ENCODE measurements at regions not wholly inside any gene's neighbourhood (a gene's known extent, or its start where the extent isn't known, plus 50 kb on each side); places are given as distances from the start of the nearest gene placed in this dataset.

GRCh38 chr1:157279138-157279801 lies 141.1 kb upstream of the ETV3 start:
- H3K27me3 ChIP-seq (ENCODE audit: control insufficient read depth in 3 of 3, insufficient read depth in 3 of 3, low read length in 2 of 3): no peaks in the 10 kb centered on the region
- 21 to 30% methylated on average over 23 of the region's 23 CpGs for WGBS, 2 donors
- peak overlapping the region in 1 of 2 donors; percentile 49 for H3K27ac ChIP-seq (ENCODE audit: low read depth in 1 of 2, low read length in 1 of 2)
- H3K4me3 ChIP-seq: no peak overlapping the region
- no peak for TF ChIP-seq CTCF (IDR thresholded peaks at IDR 0.05; ENCODE audit: control extremely low read depth, extremely low read depth)
- peaks cover 0 to 9% (median 5%) of the 10 kb centered on the region in 5 donors for H3K4me1 ChIP-seq (ENCODE audit: control insufficient read depth in 5 of 5, insufficient read depth in 5 of 5, low read length in 5 of 5)
- DNase-seq: peak; percentile 46 to 61 (median 48)
- H3K36me3 ChIP-seq (ENCODE audit: control insufficient read depth in 4 of 4, insufficient read depth in 4 of 4, low read length in 4 of 4): no peaks in the 10 kb centered on the region
- H3K9ac ChIP-seq (ENCODE audit: insufficient read depth in 1 of 2, low read length in 2 of 2): no peak overlapping the region
- peaks cover 0 to 4% (median 0%) of the 10 kb centered on the region in 4 donors for H3K9me3 ChIP-seq (ENCODE audit: control insufficient read depth in 4 of 4, insufficient read depth in 3 of 4, low read length in 3 of 4)
- no peak for ATAC-seq (ENCODE audit: insufficient read depth, low FRiP score)

GRCh38 chr1:157278383-157279137 lies 140.4 kb upstream of the ETV3 start:
- H3K4me3 ChIP-seq: no peak overlapping the region
- H3K27ac ChIP-seq (ENCODE audit: low read depth in 1 of 2, low read length in 1 of 2): peak overlapping the region in 1 of 2 donors; percentile 49
- WGBS, 2 donors: 60 to 66% methylated on average over 28 of the region's 28 CpGs
- H3K9me3 ChIP-seq (ENCODE audit: control insufficient read depth in 4 of 4, insufficient read depth in 3 of 4, low read length in 3 of 4): no peaks in the 10 kb centered on the region
- peaks cover 0 to 13% (median 5%) of the 10 kb centered on the region in 5 donors for H3K4me1 ChIP-seq (ENCODE audit: control insufficient read depth in 5 of 5, insufficient read depth in 5 of 5, low read length in 5 of 5)
- DNase-seq: no peak
- H3K9ac ChIP-seq (ENCODE audit: insufficient read depth in 1 of 2, low read length in 2 of 2): no peak overlapping the region
- ATAC-seq (ENCODE audit: insufficient read depth, low FRiP score): no peak
- H3K27me3 ChIP-seq (ENCODE audit: control insufficient read depth in 3 of 3, insufficient read depth in 3 of 3, low read length in 2 of 3): no peaks in the 10 kb centered on the region
- no peak for TF ChIP-seq CTCF (IDR thresholded peaks at IDR 0.05; ENCODE audit: control extremely low read depth, extremely low read depth)
- H3K36me3 ChIP-seq (ENCODE audit: control insufficient read depth in 4 of 4, insufficient read depth in 4 of 4, low read length in 4 of 4): no peaks in the 10 kb centered on the region

- no peak overlapping the region for H3K4me3 ChIP-seq
- TF ChIP-seq CTCF (IDR thresholded peaks at IDR 0.05; ENCODE audit: control extremely low read depth, extremely low read depth): no peak
- H3K36me3 ChIP-seq (ENCODE audit: control insufficient read depth in 4 of 4, insufficient read depth in 4 of 4, low read length in 4 of 4): no peaks in the 10 kb centered on the region
- DNase-seq (no peak), ATAC-seq (ENCODE audit: insufficient read depth, low FRiP score) (no peak)
- no peaks in the 10 kb centered on the region for H3K27me3 ChIP-seq (ENCODE audit: control insufficient read depth in 3 of 3, insufficient read depth in 3 of 3, low read length in 2 of 3)
- H3K27ac ChIP-seq (ENCODE audit: low read depth in 1 of 2, low read length in 1 of 2): no peak overlapping the region
- H3K4me1 ChIP-seq (ENCODE audit: control insufficient read depth in 5 of 5, insufficient read depth in 5 of 5, low read length in 5 of 5): peaks cover 0 to 13% (median 5%) of the 10 kb centered on the region in 5 donors
- no peak overlapping the region for H3K9ac ChIP-seq (ENCODE audit: insufficient read depth in 1 of 2, low read length in 2 of 2)
- WGBS, 2 donors: 77 to 83% methylated on average over 3 of the region's 3 CpGs
- H3K9me3 ChIP-seq (ENCODE audit: control insufficient read depth in 4 of 4, insufficient read depth in 3 of 4, low read length in 3 of 4): no peaks in the 10 kb centered on the region
These were observed 139.7 kb upstream of the ETV3 start for GRCh38 chr1:157277913-157278312.

All from lung (tissue), 11 donors.